ENCODE measurements at regions not wholly inside any gene's neighbourhood (a gene's known extent, or its start where the extent isn't known, plus 50 kb on each side); places are given as distances from the start of the nearest gene placed in this dataset.

- H3K4me3 ChIP-seq (ENCODE audit: low read depth, low read length): no peak overlapping the region
- TF ChIP-seq POLR2A (IDR thresholded peaks at IDR 0.05; ENCODE audit: extremely low read depth, insufficient read length): no peak
- no peak for TF ChIP-seq MYC (IDR thresholded peaks at IDR 0.05; ENCODE audit: low read depth, low read length)
- no peak for DNase-seq (ENCODE audit: low read depth)
These were observed 101.7 kb upstream of the SASH1 start for GRCh38 chr6:148240861-148241477.

- DNase-seq (ENCODE audit: low read depth): no peak
- no peak overlapping the region for H3K4me3 ChIP-seq (ENCODE audit: low read depth, low read length)
- TF ChIP-seq MAX (IDR thresholded peaks at IDR 0.05; ENCODE audit: low read depth, low read length): no peak
- TF ChIP-seq MYC (IDR thresholded peaks at IDR 0.05; ENCODE audit: low read depth, low read length): no peak
- no peak for TF ChIP-seq CTCF (IDR thresholded peaks at IDR 0.05; ENCODE audit: low read depth, low read length)
- no peak for TF ChIP-seq POLR2A (IDR thresholded peaks at IDR 0.05; ENCODE audit: extremely low read depth, insufficient read length)
These were observed 100.5 kb upstream of the SASH1 start for GRCh38 chr6:148242180-148242579.

GRCh38 chr6:148244217-148244935 lies 98.3 kb upstream of the SASH1 start:
- no peak overlapping the region for H3K4me3 ChIP-seq (ENCODE audit: low read depth, low read length)
- no peak for DNase-seq (ENCODE audit: low read depth)
- no peak for TF ChIP-seq MYC (IDR thresholded peaks at IDR 0.05; ENCODE audit: low read depth, low read length)

GRCh38 chr6:148247386-148248063 lies 95.1 kb upstream of the SASH1 start:
- TF ChIP-seq POLR2A (IDR thresholded peaks at IDR 0.05; ENCODE audit: extremely low read depth, insufficient read length) (no peak), MAX (IDR thresholded peaks at IDR 0.05; ENCODE audit: low read depth, low read length) (no peak), CTCF (IDR thresholded peaks at IDR 0.05; ENCODE audit: low read depth, low read length) (no peak), MYC (IDR thresholded peaks at IDR 0.05; ENCODE audit: low read depth, low read length) (no peak)
- DNase-seq (ENCODE audit: low read depth): no peak
- H3K4me3 ChIP-seq (ENCODE audit: low read depth, low read length): no peak overlapping the region

GRCh38 chr6:148249160-148249559 lies 93.5 kb upstream of the SASH1 start:
- no peak for DNase-seq (ENCODE audit: low read depth)
- H3K4me3 ChIP-seq (ENCODE audit: low read depth, low read length): no peak overlapping the region
- TF ChIP-seq POLR2A (IDR thresholded peaks at IDR 0.05; ENCODE audit: extremely low read depth, insufficient read length) (no peak), CTCF (IDR thresholded peaks at IDR 0.05; ENCODE audit: low read depth, low read length) (no peak), MYC (IDR thresholded peaks at IDR 0.05; ENCODE audit: low read depth, low read length) (no peak), MAX (IDR thresholded peaks at IDR 0.05; ENCODE audit: low read depth, low read length) (no peak)

- TF ChIP-seq POLR2A (IDR thresholded peaks at IDR 0.05; ENCODE audit: extremely low read depth, insufficient read length) (no peak), CTCF (IDR thresholded peaks at IDR 0.05; ENCODE audit: low read depth, low read length) (no peak), MAX (IDR thresholded peaks at IDR 0.05; ENCODE audit: low read depth, low read length) (no peak), MYC (IDR thresholded peaks at IDR 0.05; ENCODE audit: low read depth, low read length) (no peak)
- DNase-seq (ENCODE audit: low read depth): no peak
These were observed 92.8 kb upstream of the SASH1 start for GRCh38 chr6:148249679-148250375.

More at GRCh38 chr6:148249679-148250375, 92.8 kb upstream of the SASH1 start:
- H3K4me3 ChIP-seq (ENCODE audit: low read depth, low read length): no peak overlapping the region
